MM.1S (cell line): ENCODE measurements at regions not wholly inside any gene's neighbourhood (a gene's known extent, or its start where the extent isn't known, plus 50 kb on each side); places are given as distances from the start of the nearest gene placed in this dataset.

Experiments
- DNase-seq: peaks from one replicate; pipeline ENCODE4 v3.0.0-alpha.2; 2015
- H2AFZ ChIP-seq: fragments of 300-600 bp; sonication (generic); 2 replicates; pipeline ENCODE4 v1.6.0; 2016; ENCODE audit warnings: antibody characterized with exemption, low read length
- H3F3A ChIP-seq: fragments of 300-600 bp; sonication (generic); 2 replicates; pipeline ENCODE4 v1.6.1; 2016; ENCODE audit warnings: mild to moderate bottlenecking, antibody characterized with exemption, low read length, moderate library complexity, mixed read lengths; ENCODE audit not compliant: insufficient read depth
- H3K27ac ChIP-seq: fragments of 300-600 bp; sonication (generic); 2 replicates; pipeline ENCODE4 v1.5.1; 2016; ENCODE audit warnings: mild to moderate bottlenecking, low read length
- H3K27me3 ChIP-seq: fragments of 300-600 bp; sonication (generic); replicated peaks from 2 replicates; pipeline ENCODE4 v1.6.0; 2016; ENCODE audit warnings: low read length; ENCODE audit not compliant: insufficient read depth
- H3K36me3 ChIP-seq: fragments of 300-600 bp; sonication (generic); replicated peaks from 2 replicates; pipeline ENCODE4 v1.6.1; 2016; ENCODE audit warnings: mild to moderate bottlenecking, low read length, mixed read lengths; ENCODE audit not compliant: insufficient read depth
- H3K4me1 ChIP-seq: fragments of 300-600 bp; sonication (generic); 2 replicates; pipeline ENCODE4 v1.6.1; 2016; ENCODE audit warnings: low read length, mixed read lengths
- H3K4me2 ChIP-seq: fragments of 300-600 bp; sonication (generic); 2 replicates; pipeline ENCODE4 v1.6.0; 2016; ENCODE audit warnings: low read depth, low read length
- H3K4me3 ChIP-seq: fragments of 300-600 bp; sonication (generic); 2 replicates; pipeline ENCODE4 v1.5.1; 2016; ENCODE audit warnings: low read length, mixed read lengths
- H3K79me2 ChIP-seq: fragments of 300-600 bp; sonication (generic); 2 replicates; pipeline ENCODE4 v1.6.1; 2016; ENCODE audit warnings: mixed run types, low read length, mixed read lengths
- H3K9ac ChIP-seq: fragments of 300-600 bp; sonication (generic); 2 replicates; pipeline ENCODE4 v1.6.1; 2016; ENCODE audit warnings: low read length, mixed read lengths
- H3K9me2 ChIP-seq: fragments of 300-600 bp; sonication (generic); replicated peaks from 2 replicates; pipeline ENCODE4 v1.6.1; 2016; ENCODE audit warnings: mild to moderate bottlenecking, low read length, mixed read lengths; ENCODE audit not compliant: insufficient read depth
- H3K9me3 ChIP-seq: fragments of 300-600 bp; sonication (generic); replicated peaks from 2 replicates; pipeline ENCODE4 v1.6.1; 2016; ENCODE audit warnings: mild to moderate bottlenecking, low read length, mixed read lengths; ENCODE audit not compliant: insufficient read depth
- H4K20me1 ChIP-seq: fragments of 300-600 bp; sonication (generic); 2 replicates; pipeline ENCODE4 v1.6.1; 2016; ENCODE audit warnings: mild to moderate bottlenecking, low read length, moderate library complexity, mixed read lengths; ENCODE audit not compliant: insufficient read depth
- EZH2 ChIP-seq: fragments of 300-600 bp; sonication (generic); optimal IDR thresholded peaks from 2 replicates; pipeline ENCODE3; 2017; ENCODE audit warnings: low read depth, mild to moderate bottlenecking, antibody characterized with exemption, low read length, mixed read lengths
- EZH2phosphoT487 ChIP-seq: fragments of 300-600 bp; sonication (generic); IDR thresholded peaks from 2 replicates; pipeline ENCODE4 v1.6.1; 2018; ENCODE audit warnings: antibody characterized with exemption, low read length
- TF ChIP-seq, protein P1 (sequence below): fragments of 300-600 bp; sonication (generic); IDR thresholded peaks from 2 replicates; pipeline ENCODE4 v1.5.1; 2016; ENCODE audit warnings: antibody characterized with exemption, low read length, mixed read lengths

DNA sequence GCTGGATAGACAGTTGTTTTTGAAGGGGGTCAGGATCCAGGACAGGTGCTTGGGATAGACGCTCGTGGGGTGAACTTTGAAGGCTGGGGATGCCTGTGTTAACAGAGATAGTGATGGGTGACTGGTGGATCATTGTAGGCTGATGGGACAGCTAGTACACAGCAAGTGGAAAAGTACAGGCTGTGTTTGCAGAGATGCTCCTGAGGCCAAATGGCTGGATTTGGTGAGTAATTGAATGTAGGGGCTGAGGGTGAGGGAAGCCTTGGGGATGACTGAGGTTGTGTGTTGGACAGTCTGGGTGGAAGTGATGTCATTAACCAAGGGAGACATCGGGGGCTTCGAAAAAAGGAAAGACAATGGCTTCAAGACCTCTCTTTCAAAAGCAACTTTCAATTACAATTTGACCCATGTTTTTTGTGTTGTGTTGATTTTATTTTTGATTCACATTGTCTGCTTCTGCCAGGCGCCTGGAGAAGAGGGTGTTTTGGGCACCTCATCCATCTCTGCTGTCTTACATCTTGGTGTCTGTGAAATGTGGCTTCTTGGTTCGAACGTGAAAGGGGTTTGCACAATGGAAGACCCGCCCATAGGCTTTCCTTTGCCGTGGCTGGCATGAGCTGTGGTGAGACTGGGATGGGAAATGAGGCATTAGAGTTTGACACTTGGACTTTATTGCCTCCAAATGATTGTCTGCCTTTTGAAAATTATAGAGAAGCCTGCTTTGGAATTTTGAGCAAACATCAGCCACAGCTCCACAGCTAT lies 147.5 kb downstream of the FOXD2 start:
- Histone ChIP-seq H3K4me3 (no peak overlapping the region), H3K9me3 (no peaks in the 10 kb centered on the region), H3K4me2 (no peak overlapping the region), H3K27ac (no peak overlapping the region), H3K27me3 (no peaks in the 10 kb centered on the region), H3K9me2 (no peaks in the 10 kb centered on the region), H2AFZ (no peak overlapping the region), H3K79me2 (no peaks in the 10 kb centered on the region), H3K4me1 (no peaks in the 10 kb centered on the region), H4K20me1 (no peaks in the 10 kb centered on the region), H3K36me3 (no peaks in the 10 kb centered on the region), H3K9ac (no peak overlapping the region), H3F3A (no peaks in the 10 kb centered on the region)
- no peak for DNase-seq
- no peak for TF ChIP-seq EZH2phosphoT487
- TF ChIP-seq, protein P1, sequence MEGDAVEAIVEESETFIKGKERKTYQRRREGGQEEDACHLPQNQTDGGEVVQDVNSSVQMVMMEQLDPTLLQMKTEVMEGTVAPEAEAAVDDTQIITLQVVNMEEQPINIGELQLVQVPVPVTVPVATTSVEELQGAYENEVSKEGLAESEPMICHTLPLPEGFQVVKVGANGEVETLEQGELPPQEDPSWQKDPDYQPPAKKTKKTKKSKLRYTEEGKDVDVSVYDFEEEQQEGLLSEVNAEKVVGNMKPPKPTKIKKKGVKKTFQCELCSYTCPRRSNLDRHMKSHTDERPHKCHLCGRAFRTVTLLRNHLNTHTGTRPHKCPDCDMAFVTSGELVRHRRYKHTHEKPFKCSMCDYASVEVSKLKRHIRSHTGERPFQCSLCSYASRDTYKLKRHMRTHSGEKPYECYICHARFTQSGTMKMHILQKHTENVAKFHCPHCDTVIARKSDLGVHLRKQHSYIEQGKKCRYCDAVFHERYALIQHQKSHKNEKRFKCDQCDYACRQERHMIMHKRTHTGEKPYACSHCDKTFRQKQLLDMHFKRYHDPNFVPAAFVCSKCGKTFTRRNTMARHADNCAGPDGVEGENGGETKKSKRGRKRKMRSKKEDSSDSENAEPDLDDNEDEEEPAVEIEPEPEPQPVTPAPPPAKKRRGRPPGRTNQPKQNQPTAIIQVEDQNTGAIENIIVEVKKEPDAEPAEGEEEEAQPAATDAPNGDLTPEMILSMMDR: no peak
- TF ChIP-seq EZH2: no peak

DNA sequence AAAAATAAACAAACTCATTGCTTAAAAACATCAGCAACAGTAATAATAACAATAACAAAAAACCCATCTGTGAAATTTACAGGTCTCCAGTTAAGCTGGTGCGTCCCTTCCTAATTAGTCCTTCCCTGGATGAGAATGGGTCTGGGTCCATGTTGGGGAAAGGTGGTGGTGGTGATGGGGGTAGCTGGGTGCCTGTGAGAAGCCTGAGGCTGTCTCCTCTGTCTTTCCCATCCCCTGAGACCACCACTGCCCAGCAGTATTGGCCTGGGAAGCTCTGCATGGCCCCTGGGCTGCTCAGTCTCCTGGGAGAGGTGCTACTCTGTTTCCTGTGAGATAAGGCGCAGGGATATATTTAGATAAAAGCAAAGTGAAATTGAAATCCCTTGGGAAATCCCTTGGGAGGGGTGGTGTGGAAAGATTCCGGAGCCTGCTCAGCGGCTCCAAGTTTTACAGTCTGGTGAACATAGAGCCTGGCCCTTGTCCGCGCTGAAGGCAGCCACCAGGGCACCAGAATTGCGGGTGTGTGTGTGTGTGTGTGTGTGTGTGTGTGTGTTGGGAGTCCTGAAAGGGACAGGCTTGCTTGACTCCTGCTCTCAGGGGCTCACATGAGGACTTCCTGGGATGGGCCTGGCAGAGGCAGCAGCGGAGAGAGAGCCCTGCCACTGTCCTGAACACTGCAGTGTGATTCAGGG lies 150.2 kb downstream of the FOXD2 start:
- Histone ChIP-seq H3K36me3 (no peaks in the 10 kb centered on the region), H3K9ac (no peak overlapping the region), H2AFZ (no peak overlapping the region), H3K4me1 (no peaks in the 10 kb centered on the region), H3K9me3 (no peaks in the 10 kb centered on the region), H3K79me2 (no peaks in the 10 kb centered on the region), H3K27ac (no peak overlapping the region), H3K9me2 (no peaks in the 10 kb centered on the region), H3F3A (no peaks in the 10 kb centered on the region), H3K4me3 (no peak overlapping the region), H3K4me2 (no peak overlapping the region), H4K20me1 (no peaks in the 10 kb centered on the region), H3K27me3 (no peaks in the 10 kb centered on the region)
- no peak for TF ChIP-seq EZH2
- no peak for TF ChIP-seq EZH2phosphoT487
- TF ChIP-seq, protein P1: no peak
- DNase-seq: no peak

DNA sequence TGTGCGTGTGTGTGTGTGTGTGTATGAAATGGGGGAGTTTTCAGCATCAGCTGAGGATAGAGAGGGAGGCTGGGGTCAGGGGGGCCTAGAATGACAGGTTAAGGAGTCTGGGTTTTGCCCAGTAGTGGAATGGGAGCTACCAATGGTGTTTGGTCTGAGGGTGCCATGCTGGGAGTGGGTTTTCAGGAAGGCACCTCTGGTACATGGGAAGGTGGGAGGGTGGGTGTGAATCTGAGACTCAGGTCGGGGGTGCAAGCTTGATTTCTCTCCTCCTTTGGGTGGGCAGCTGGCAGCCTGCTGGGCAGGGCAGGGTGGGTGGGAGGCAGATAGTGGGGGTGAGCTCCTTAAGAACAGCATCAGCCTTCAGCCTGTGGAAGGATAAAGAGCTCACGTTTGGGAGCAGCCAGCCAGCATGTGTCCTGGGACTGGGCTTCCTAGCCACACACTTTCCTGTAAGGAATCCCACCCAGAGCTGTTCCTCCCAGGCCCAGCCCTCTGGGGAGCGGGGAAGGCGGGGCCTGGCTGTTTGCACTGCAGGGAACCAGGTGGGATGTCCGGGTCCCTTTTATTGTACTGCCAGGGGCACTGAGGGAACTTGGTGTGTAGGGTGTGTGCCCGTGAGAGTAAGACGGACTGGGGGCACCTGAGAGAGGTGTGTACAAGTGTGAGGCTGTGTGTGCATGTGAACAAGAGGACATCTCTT lies 152.8 kb downstream of the FOXD2 start:
- H3K4me1 ChIP-seq: no peaks in the 10 kb centered on the region
- no peaks in the 10 kb centered on the region for H3K9me3 ChIP-seq
- H3K9me2 ChIP-seq: no peaks in the 10 kb centered on the region
- H3K27ac ChIP-seq: no peak overlapping the region
- H3K79me2 ChIP-seq: no peaks in the 10 kb centered on the region
- no peak overlapping the region for H2AFZ ChIP-seq
- H3K4me3 ChIP-seq: no peak overlapping the region
- H3K4me2 ChIP-seq: no peak overlapping the region
- TF ChIP-seq EZH2 (no peak), EZH2phosphoT487 (no peak)
- TF ChIP-seq, protein P1: no peak
- no peaks in the 10 kb centered on the region for H3F3A ChIP-seq
- H3K9ac ChIP-seq: no peak overlapping the region
- H3K27me3 ChIP-seq: no peaks in the 10 kb centered on the region
- no peak for DNase-seq
- H4K20me1 ChIP-seq: no peaks in the 10 kb centered on the region
- no peaks in the 10 kb centered on the region for H3K36me3 ChIP-seq
